Bronchial epithelial cell (primary cell): ENCODE measurements at regions not wholly inside any gene's neighbourhood (a gene's known extent, or its start where the extent isn't known, plus 50 kb on each side); places are given as distances from the start of the nearest gene placed in this dataset.
A peak's percentile ranks its signal among the peaks of the same experiment; 100 is the strongest.

Source experiments
- DNase-seq: peaks from one replicate; pipeline ENCODE4 v3.0.0-alpha.2; 2010; ENCODE audit warnings: low read depth
- FAIRE-seq: peaks from 2 replicates; lab custom pipeline; 2011; peaks lifted over from hg19 to GRCh38; lab: Jason Lieb, UNC
- H3K27me3 ChIP-seq: 2 replicates; pipeline ENCODE4 v1.5.1; 2011; ENCODE audit warnings: low read length; ENCODE audit not compliant: control insufficient read depth, insufficient read depth
- H3K36me3 ChIP-seq: 2 replicates; pipeline ENCODE4 v1.5.1; 2011; ENCODE audit warnings: low read length; ENCODE audit not compliant: control insufficient read depth, insufficient read depth
- H3K4me3 ChIP-seq: 2 replicates; pipeline ENCODE4 v1.5.1; 2011; ENCODE audit warnings: mild to moderate bottlenecking, low read depth, low read length, control low read depth
- TF ChIP-seq, protein P1 (sequence below): IDR thresholded peaks from 2 replicates; pipeline ENCODE4 v1.5.1; 2011; ENCODE audit warnings: mild to moderate bottlenecking, moderate library complexity, low read length, control low read depth, inconsistent platforms; ENCODE audit not compliant: insufficient read depth, severe bottlenecking

DNA sequence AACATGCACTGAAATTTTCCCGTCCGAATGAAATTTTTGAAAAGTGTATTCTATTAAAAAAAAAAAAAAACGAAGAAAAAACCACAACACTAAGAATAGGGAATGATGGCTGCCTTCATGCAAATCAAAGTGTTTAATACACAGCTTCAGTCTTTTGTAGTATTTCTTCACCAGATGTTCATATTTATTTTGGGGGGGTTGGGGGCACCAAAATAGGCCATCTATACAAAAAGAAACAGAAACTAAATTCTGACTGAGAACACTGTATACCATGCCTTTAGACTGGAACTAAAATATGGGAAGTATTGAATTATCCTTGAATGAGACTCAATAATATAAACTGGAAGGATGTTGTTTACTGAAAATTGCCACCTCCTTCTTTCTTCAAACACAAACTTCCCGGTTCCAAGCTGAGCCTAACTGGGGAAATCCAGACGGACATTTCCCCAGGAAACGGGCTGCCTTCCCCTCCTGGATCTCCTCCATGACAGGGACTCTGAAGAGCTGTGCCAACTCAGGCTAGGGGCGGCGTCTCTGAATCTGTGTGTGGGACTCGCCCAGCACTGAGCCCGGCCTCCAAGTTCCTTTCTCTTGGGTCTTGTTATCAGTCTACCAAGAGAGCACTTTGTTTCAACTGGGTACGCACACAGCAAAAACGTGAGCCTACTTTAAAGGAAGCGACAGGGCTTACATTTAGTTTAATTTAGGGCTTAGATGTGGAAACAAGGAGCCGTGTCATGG is 511.3 kb upstream of the ADAMTS16 start:
- no peak for FAIRE-seq
- no peaks in the 10 kb centered on the region for H3K27me3 ChIP-seq
- no peak for DNase-seq
- no peak overlapping the region for H3K4me3 ChIP-seq
- TF ChIP-seq, protein P1, sequence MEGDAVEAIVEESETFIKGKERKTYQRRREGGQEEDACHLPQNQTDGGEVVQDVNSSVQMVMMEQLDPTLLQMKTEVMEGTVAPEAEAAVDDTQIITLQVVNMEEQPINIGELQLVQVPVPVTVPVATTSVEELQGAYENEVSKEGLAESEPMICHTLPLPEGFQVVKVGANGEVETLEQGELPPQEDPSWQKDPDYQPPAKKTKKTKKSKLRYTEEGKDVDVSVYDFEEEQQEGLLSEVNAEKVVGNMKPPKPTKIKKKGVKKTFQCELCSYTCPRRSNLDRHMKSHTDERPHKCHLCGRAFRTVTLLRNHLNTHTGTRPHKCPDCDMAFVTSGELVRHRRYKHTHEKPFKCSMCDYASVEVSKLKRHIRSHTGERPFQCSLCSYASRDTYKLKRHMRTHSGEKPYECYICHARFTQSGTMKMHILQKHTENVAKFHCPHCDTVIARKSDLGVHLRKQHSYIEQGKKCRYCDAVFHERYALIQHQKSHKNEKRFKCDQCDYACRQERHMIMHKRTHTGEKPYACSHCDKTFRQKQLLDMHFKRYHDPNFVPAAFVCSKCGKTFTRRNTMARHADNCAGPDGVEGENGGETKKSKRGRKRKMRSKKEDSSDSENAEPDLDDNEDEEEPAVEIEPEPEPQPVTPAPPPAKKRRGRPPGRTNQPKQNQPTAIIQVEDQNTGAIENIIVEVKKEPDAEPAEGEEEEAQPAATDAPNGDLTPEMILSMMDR: no peak
- no peaks in the 10 kb centered on the region for H3K36me3 ChIP-seq

DNA sequence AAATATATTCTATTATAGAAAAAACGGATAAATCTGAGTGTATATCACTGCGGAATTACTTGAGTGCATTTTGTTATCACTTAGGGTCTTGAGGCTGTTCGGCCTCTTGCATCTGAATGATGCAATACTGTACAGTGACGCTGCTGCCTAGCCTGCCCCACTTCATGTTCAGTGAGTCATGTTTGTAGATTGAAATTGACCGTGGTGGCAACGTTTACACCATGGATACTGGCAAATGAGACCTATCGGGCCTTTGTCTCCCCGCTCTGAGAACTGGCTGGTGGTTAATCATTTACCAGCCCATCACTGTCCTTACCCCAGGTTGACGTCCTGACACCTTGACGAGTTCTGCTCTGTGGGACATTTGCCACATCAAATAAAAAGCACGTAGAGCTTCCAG is 510.1 kb upstream of the ADAMTS16 start:
- DNase-seq (peak; percentile 4), FAIRE-seq (no peak)
- TF ChIP-seq, protein P1: no peak

DNA sequence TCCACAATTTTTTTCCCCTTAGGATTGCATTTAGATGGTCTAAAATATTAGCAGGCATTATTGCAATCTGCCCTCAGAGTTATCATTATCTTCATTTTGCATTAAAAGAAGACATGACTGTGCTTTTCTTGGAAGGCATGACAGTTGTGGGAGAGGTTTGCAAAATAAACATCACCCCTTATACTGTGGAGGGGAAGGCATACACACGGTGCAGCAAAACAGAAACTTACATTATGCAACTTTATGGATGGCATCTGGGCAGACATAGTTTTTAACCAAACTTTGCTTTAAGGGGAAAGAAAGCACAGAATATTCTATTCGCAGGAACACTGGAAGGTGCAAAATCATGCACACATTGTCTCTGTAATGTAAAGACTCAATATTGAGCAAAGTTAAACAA is 505.8 kb upstream of the ADAMTS16 start:
- no peak for FAIRE-seq
- H3K4me3 ChIP-seq: no peak overlapping the region
- H3K36me3 ChIP-seq: no peaks in the 10 kb centered on the region
- TF ChIP-seq, protein P1: no peak
- H3K27me3 ChIP-seq: no peaks in the 10 kb centered on the region
- no peak for DNase-seq

More for the DNA sequence above, 510.1 kb upstream of the ADAMTS16 start:
- Histone ChIP-seq H3K36me3 (no peaks in the 10 kb centered on the region), H3K4me3 (no peak overlapping the region), H3K27me3 (no peaks in the 10 kb centered on the region)

DNA sequence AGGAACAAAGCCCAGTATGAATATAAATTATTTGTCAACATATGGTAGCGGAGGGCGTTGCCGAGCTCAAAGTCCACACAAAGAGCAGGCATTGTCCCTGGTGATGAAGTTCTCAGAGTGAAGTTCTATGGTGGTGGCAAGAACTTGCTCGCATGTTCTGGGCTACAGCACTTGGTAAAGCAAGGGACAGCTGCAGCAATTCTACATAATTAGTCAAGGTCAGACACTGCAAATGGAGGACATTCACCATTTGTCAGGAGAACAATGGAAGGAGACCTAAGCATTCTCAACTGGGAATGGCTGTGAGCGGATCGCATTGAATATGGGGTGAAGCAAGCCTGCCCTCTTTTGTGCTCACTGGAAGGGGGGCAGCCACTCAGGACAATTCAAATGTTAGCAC is 503.8 kb upstream of the ADAMTS16 start:
- Histone ChIP-seq H3K27me3 (no peaks in the 10 kb centered on the region), H3K36me3 (no peaks in the 10 kb centered on the region), H3K4me3 (no peak overlapping the region)
- no peak for DNase-seq
- peak; percentile 70 for FAIRE-seq
- TF ChIP-seq, protein P1: no peak

DNA sequence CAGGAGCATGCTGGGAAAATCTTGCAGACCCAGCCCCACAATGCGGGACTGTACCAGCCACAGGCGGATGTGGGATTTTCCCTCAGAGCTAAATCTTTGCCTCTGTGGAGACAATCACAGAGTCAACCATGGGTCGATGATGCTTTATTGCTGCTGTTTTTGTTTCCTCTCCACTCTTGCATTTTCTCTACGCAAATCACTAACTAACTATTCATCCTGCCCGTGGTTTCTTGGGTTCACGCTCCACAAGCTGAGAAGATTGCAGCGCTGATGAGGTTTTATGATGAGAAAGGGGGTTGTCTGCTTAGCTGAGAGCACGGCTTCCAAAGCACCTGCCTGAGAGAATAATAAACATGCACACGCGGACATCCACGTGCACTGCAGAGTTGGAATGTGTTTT is 500.2 kb upstream of the ADAMTS16 start:
- no peaks in the 10 kb centered on the region for H3K36me3 ChIP-seq
- no peak for FAIRE-seq
- DNase-seq: no peak
- no peaks in the 10 kb centered on the region for H3K27me3 ChIP-seq
- TF ChIP-seq, protein P1: no peak
- H3K4me3 ChIP-seq: no peak overlapping the region

DNA sequence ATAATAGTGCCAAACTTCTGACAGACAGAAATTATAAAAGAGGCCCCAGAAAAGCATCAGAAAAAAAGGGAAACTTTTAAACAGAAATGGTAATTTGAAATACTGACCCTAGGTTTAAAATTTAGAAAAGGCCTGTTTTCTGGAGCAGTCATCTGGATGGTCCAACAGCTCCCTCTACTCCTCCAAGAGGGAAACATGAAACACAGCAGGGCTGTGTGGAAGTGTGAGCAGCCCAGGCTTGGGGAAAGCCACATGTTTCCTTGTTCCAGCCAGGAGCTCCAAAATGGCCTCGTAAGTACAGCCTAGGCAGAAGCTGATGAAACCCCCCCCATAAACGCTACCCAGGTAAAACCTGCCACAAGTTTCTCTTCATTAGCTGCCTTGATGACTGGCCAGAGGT is 499.3 kb upstream of the ADAMTS16 start:
- TF ChIP-seq, protein P1: no peak
- no peaks in the 10 kb centered on the region for H3K36me3 ChIP-seq
- H3K27me3 ChIP-seq: no peaks in the 10 kb centered on the region
- DNase-seq (peak; percentile 5), FAIRE-seq (no peak)
- H3K4me3 ChIP-seq: no peak overlapping the region
